NOMO-1 treated with dmso at 0.1 percent for 144 hours (cell line): ENCODE measurements at regions not wholly inside any gene's neighbourhood (a gene's known extent, or its start where the extent isn't known, plus 50 kb on each side); places are given as distances from the start of the nearest gene placed in this dataset.
"Not testable (repeated sequence)": the region's sequence is repeated elsewhere in the genome, so short reads cannot be mapped to it uniquely, and the experiment has no call there.

Source experiments
- DNase-seq: peaks from one replicate; lab custom pipeline; 2025; ENCODE audit not compliant: unreplicated experiment; lab: John Stamatoyannopoulos, UW

GRCh38 chr7:68559518-68559917 lies 1038.8 kb upstream of the AUTS2 start:
- no peak for DNase-seq

GRCh38 chr7:68562323-68562899 lies 1035.9 kb upstream of the AUTS2 start:
- DNase-seq = no peak

GRCh38 chr7:68564306-68565135 lies 1033.8 kb upstream of the AUTS2 start:
- no peak for DNase-seq

GRCh38 chr7:68571286-68571685 lies 1027.0 kb upstream of the AUTS2 start:
- DNase-seq = no peak

- DNase-seq = no peak
These were observed 1024.8 kb upstream of the AUTS2 start for GRCh38 chr7:68573271-68574005.

- no peak for DNase-seq
These were observed 1021.9 kb upstream of the AUTS2 start for GRCh38 chr7:68576366-68576765.

- DNase-seq = no peak
These were observed 1016.9 kb upstream of the AUTS2 start for GRCh38 chr7:68581417-68581816.

- DNase-seq = no peak
These were observed 1010.7 kb upstream of the AUTS2 start for GRCh38 chr7:68587599-68587998.

- DNase-seq = no peak
These were observed 996.4 kb upstream of the AUTS2 start for GRCh38 chr7:68601826-68602225.

GRCh38 chr7:68604541-68604940 lies 993.7 kb upstream of the AUTS2 start:
- DNase-seq = no peak

GRCh38 chr7:68610701-68611100 lies 987.6 kb upstream of the AUTS2 start:
- DNase-seq = no peak

- no peak for DNase-seq
These were observed 984.9 kb upstream of the AUTS2 start for GRCh38 chr7:68613405-68613804.

- no peak for DNase-seq
These were observed 984.4 kb upstream of the AUTS2 start for GRCh38 chr7:68613897-68614296.

GRCh38 chr7:68619526-68619925 lies 978.7 kb upstream of the AUTS2 start:
- DNase-seq = no peak

GRCh38 chr7:68622500-68622899 lies 975.8 kb upstream of the AUTS2 start:
- DNase-seq = no peak

GRCh38 chr7:68623030-68623429 lies 975.2 kb upstream of the AUTS2 start:
- DNase-seq = no peak

GRCh38 chr7:68627247-68627864 lies 970.9 kb upstream of the AUTS2 start:
- DNase-seq = no peak

GRCh38 chr7:68630914-68631313 lies 967.4 kb upstream of the AUTS2 start:
- DNase-seq = not testable (repeated sequence)

- DNase-seq = no peak
These were observed 958.2 kb upstream of the AUTS2 start for GRCh38 chr7:68640103-68640502.

GRCh38 chr7:68642727-68643126 lies 955.5 kb upstream of the AUTS2 start:
- DNase-seq = no peak

GRCh38 chr7:68663392-68663791 lies 934.9 kb upstream of the AUTS2 start:
- DNase-seq = no peak

GRCh38 chr7:68671046-68671445 lies 927.2 kb upstream of the AUTS2 start:
- no peak for DNase-seq
